ENCODE measurements at regions not wholly inside any gene's neighbourhood (a gene's known extent, or its start where the extent isn't known, plus 50 kb on each side); places are given as distances from the start of the nearest gene placed in this dataset.

DNA sequence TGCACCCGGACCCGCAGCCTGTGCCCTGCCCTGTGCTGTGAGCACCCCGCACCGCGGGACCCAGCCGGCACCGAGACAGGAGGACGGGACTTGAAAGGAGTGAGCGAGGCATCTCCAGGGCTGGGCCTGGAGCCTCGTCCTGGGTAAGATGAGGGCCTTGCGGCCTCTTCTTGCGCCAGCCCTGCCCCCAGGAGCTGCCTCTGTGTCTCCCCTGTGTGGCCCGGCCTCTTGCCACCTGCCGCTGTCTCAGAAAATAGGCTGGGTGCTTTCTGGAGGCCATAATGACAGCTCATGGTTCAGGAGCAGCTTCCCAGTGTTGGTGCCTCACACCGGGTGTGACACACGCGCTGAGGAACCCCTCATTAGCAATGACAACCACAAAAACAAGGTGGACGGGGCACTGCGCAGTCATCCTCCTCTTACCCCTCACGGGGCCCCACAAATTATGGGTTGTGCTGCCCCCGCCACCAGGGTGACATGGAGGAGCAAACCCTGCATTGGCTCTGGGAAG lies 161.5 kb upstream of the C1orf174 start:
- DNase-seq, result no peak
- TF ChIP-seq, protein P1, sequence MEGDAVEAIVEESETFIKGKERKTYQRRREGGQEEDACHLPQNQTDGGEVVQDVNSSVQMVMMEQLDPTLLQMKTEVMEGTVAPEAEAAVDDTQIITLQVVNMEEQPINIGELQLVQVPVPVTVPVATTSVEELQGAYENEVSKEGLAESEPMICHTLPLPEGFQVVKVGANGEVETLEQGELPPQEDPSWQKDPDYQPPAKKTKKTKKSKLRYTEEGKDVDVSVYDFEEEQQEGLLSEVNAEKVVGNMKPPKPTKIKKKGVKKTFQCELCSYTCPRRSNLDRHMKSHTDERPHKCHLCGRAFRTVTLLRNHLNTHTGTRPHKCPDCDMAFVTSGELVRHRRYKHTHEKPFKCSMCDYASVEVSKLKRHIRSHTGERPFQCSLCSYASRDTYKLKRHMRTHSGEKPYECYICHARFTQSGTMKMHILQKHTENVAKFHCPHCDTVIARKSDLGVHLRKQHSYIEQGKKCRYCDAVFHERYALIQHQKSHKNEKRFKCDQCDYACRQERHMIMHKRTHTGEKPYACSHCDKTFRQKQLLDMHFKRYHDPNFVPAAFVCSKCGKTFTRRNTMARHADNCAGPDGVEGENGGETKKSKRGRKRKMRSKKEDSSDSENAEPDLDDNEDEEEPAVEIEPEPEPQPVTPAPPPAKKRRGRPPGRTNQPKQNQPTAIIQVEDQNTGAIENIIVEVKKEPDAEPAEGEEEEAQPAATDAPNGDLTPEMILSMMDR (IDR thresholded peaks at IDR 0.05), result no peak
- Mint-ChIP-seq H3K4me3 (no peak overlapping the region), H3K36me3 (ENCODE audit: low read depth) (no peaks in the 10 kb centered on the region), H3K27me3 (ENCODE audit: insufficient read depth) (peaks cover 1% of the 10 kb centered on the region; the same call in 1 of the 2 replicates), H3K27ac (no peak overlapping the region), H3K9me3 (peaks cover 13% of the 10 kb centered on the region), H3K4me1 (ENCODE audit: low read depth) (no peaks in the 10 kb centered on the region)

DNA sequence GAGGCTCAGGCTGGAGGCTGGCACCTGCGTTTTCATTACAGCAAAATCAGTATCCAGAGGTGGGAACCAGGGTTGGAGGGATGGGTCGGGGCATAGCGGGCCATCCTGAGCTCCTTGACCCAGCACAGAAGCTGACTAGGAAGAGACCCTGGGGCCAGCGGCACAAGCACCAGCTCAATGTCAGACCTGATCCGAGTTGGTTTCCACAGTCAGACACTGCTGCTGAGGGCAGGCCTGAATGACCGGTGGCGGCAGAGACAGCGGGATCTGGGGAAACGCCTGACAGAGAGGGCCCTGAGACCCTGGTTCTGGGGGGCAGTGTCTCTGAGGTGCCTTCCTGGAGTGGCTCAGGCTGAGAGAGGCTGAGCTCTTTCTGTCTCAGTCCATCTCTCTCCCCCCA lies 162.0 kb upstream of the C1orf174 start:
- Mint-ChIP-seq H3K27ac (no peak overlapping the region), H3K4me3 (no peak overlapping the region)

DNA sequence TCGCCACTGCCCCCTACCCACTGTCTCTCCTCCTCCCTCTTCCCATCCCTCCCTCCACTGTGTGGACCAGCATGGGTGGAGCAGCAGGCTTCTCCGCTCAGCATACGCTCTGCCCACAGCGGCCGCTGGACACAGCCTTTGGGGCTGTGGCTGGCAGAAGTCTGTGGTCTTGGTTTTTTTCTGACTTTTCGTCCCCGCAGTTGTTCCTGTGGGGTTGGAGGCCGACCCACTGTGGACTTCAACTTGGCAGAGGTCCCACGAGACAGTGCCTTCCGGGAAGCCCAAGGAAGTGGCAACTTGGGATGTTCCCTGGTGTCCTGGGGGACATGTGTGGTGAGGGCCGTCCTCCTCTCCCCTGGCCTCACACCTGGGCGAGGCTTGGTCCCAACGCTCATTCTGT lies 162.5 kb upstream of the C1orf174 start:
- H3K36me3 Mint-ChIP-seq (ENCODE audit: low read depth), result no peaks in the 10 kb centered on the region
- no peaks in the 10 kb centered on the region for H3K4me1 Mint-ChIP-seq (ENCODE audit: low read depth)

More for the DNA sequence above, 162.0 kb upstream of the C1orf174 start:
- H3K9me3 Mint-ChIP-seq, result peaks cover 11% of the 10 kb centered on the region
- H3K27me3 Mint-ChIP-seq (ENCODE audit: insufficient read depth), result peaks cover 1% of the 10 kb centered on the region; the same call in 1 of the 2 replicates
- no peaks in the 10 kb centered on the region for H3K4me1 Mint-ChIP-seq (ENCODE audit: low read depth)
- DNase-seq, result no peak
- H3K36me3 Mint-ChIP-seq (ENCODE audit: low read depth), result no peaks in the 10 kb centered on the region
- TF ChIP-seq, protein P1 (IDR thresholded peaks at IDR 0.05), result no peak

DNA sequence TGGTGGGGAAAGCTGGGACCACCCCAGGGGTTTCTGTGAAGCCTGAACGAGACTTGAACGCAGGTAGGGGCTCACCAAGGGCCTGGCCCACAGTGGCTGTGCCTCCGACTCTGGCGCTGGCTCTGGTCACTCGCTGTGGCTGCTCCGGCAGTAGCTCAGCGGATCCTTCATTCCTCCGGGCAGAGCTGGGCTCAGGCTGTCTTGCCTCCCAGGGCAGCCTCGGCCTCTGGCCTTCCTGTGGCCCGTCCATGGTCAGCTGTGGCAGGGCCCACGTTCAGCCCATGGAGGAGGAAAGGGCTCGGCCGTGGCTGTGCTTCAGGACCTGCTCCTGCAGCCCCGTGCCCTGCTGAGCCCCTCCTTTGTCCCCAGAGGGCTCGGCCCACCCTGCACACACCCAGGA lies 162.9 kb upstream of the C1orf174 start:
- Mint-ChIP-seq H3K27ac (no peak overlapping the region), H3K4me3 (no peak overlapping the region), H3K4me1 (ENCODE audit: low read depth) (no peaks in the 10 kb centered on the region), H3K36me3 (ENCODE audit: low read depth) (no peaks in the 10 kb centered on the region), H3K9me3 (peaks cover 11% of the 10 kb centered on the region), H3K27me3 (ENCODE audit: insufficient read depth) (peaks cover 1% of the 10 kb centered on the region; the same call in 1 of the 2 replicates)
- TF ChIP-seq, protein P1 (IDR thresholded peaks at IDR 0.05), result no peak
- DNase-seq, result no peak

More for the DNA sequence above, 162.5 kb upstream of the C1orf174 start:
- DNase-seq, result no peak
- Mint-ChIP-seq H3K27me3 (ENCODE audit: insufficient read depth) (peaks cover 1% of the 10 kb centered on the region; the same call in 1 of the 2 replicates), H3K4me3 (no peak overlapping the region), H3K27ac (no peak overlapping the region), H3K9me3 (peaks cover 11% of the 10 kb centered on the region)
- TF ChIP-seq, protein P1 (IDR thresholded peaks at IDR 0.05), result no peak

- no peak overlapping the region for H3K4me3 Mint-ChIP-seq
- H3K9me3 Mint-ChIP-seq, result peaks cover 15% of the 10 kb centered on the region
- TF ChIP-seq, protein P1 (IDR thresholded peaks at IDR 0.05), result no peak
- no peak for DNase-seq
- H3K4me1 Mint-ChIP-seq (ENCODE audit: low read depth), result no peaks in the 10 kb centered on the region
- peaks cover 1% of the 10 kb centered on the region; the same call in 1 of the 2 replicates for H3K27me3 Mint-ChIP-seq (ENCODE audit: insufficient read depth)
- H3K36me3 Mint-ChIP-seq (ENCODE audit: low read depth), result no peaks in the 10 kb centered on the region
- H3K27ac Mint-ChIP-seq, result no peak overlapping the region
Measured at GRCh38 chr1:4063516-4063915, 163.4 kb upstream of the C1orf174 start.
